CD14-positive monocyte (primary cell): ENCODE measurements at regions not wholly inside any gene's neighbourhood (a gene's known extent, or its start where the extent isn't known, plus 50 kb on each side); places are given as distances from the start of the nearest gene placed in this dataset.

ENCODE experiments used
- DNase-seq, 3 donors: peaks; one replicate each; pipeline ENCODE4 v3.0.0-alpha.2; 2011 to 2022
- H2AFZ ChIP-seq: 2 replicates; pipeline ENCODE4 v1.6.0; 2012; ENCODE audit warnings: mild to moderate bottlenecking, low read depth, low read length, inconsistent platforms; ENCODE audit not compliant: insufficient read depth, poor library complexity, severe bottlenecking
- H3K27ac ChIP-seq, 2 donors: 1 replicate in 1 of 2; 2 replicates in 1 of 2; pipeline ENCODE4 v1.5.1; 2012 to 2013; ENCODE audit warnings: low read length in 2 of 2, control low read depth in 1 of 2, inconsistent platforms in 1 of 2, low read depth in 1 of 2, mild to moderate bottlenecking in 1 of 2
- H3K27me3 ChIP-seq, 2 donors: one replicate each; pipeline versions ENCODE4 v1.6.0 to v1.6.1; 2011 to 2013; ENCODE audit warnings: low read length in 2 of 2; ENCODE audit not compliant: control insufficient read depth in 2 of 2, insufficient read depth in 2 of 2
- H3K36me3 ChIP-seq, 2 donors: replicated peaks in 1 of 2; 1 replicate in 1 of 2; 2 replicates in 1 of 2; pipeline versions ENCODE4 v1.5.1 to v1.6.1; 2012 to 2013; ENCODE audit warnings: low read length in 2 of 2, control low read depth in 1 of 2, inconsistent platforms in 1 of 2, mild to moderate bottlenecking in 1 of 2; ENCODE audit not compliant: insufficient read depth in 2 of 2, control insufficient read depth in 1 of 2
- H3K4me1 ChIP-seq, 2 donors: 1 replicate in 1 of 2; 2 replicates in 1 of 2; pipeline versions ENCODE4 v1.5.1 to v1.6.1; 2012 to 2013; ENCODE audit warnings: low read length in 2 of 2, control low read depth in 1 of 2, inconsistent platforms in 1 of 2, mild to moderate bottlenecking in 1 of 2, moderate library complexity in 1 of 2; ENCODE audit not compliant: insufficient read depth in 2 of 2, control insufficient read depth in 1 of 2
- H3K4me2 ChIP-seq: replicated peaks from 2 replicates; pipeline ENCODE3; 2012; ENCODE audit warnings: low read length, moderate library complexity, mild to moderate bottlenecking; ENCODE audit not compliant: poor library complexity, severe bottlenecking; ENCODE audit errors: extremely low read depth
- H3K4me3 ChIP-seq, 3 experiments: fragments of 200-600 bp in 1 of 3; sonication (generic) in 1 of 3; replicated peaks in 1 of 3; 1 replicate in 2 of 3; 2 replicates in 1 of 3; pipeline ENCODE4 v1.5.1; 2011 to 2013; ENCODE audit warnings: low read length in 3 of 3, mild to moderate bottlenecking in 3 of 3, control low read depth in 2 of 3, low read depth in 2 of 3, inconsistent platforms in 1 of 3, moderate library complexity in 1 of 3
- H3K79me2 ChIP-seq: 2 replicates; pipeline ENCODE4 v1.6.0; 2012; ENCODE audit warnings: mild to moderate bottlenecking, control low read depth, inconsistent platforms, low read length, moderate library complexity; ENCODE audit not compliant: insufficient read depth
- H3K9ac ChIP-seq: 2 replicates; pipeline ENCODE4 v1.6.0; 2017; ENCODE audit warnings: low read length, mild to moderate bottlenecking; ENCODE audit not compliant: insufficient read depth, poor library complexity, severe bottlenecking
- H3K9me3 ChIP-seq, 2 donors: replicated peaks in 1 of 2; 1 replicate in 1 of 2; 2 replicates in 1 of 2; pipeline versions ENCODE4 v1.5.1 to v1.6.1; 2012 to 2013; ENCODE audit warnings: low read length in 2 of 2, control low read depth in 1 of 2; ENCODE audit not compliant: control insufficient read depth in 1 of 2, insufficient read depth in 1 of 2
- H4K20me1 ChIP-seq: 2 replicates; pipeline ENCODE4 v1.6.0; 2012; ENCODE audit warnings: mild to moderate bottlenecking, low read length, control low read depth, moderate library complexity; ENCODE audit not compliant: insufficient read depth
- H3K27ac Mint-ChIP-seq, 7 donors: one replicate each; pipeline ENCODE4 v1.8.0; 2020; ENCODE audit warnings: mild to moderate bottlenecking in 7 of 7, mixed read lengths in 7 of 7, moderate library complexity in 6 of 7, inconsistent platforms in 2 of 7
- H3K27me3 Mint-ChIP-seq, 3 donors: one replicate each; pipeline ENCODE4 v1.8.0; 2021 to 2022; ENCODE audit warnings: low read depth in 3 of 3, mild to moderate bottlenecking in 3 of 3, mixed read lengths in 3 of 3, moderate library complexity in 3 of 3, inconsistent platforms in 1 of 3
- H3K36me3 Mint-ChIP-seq, 2 donors: one replicate each; pipeline ENCODE4 v1.8.0; 2020; ENCODE audit warnings: mixed read lengths in 2 of 2, inconsistent platforms in 1 of 2, mild to moderate bottlenecking in 1 of 2
- H3K4me1 Mint-ChIP-seq: one replicate; pipeline ENCODE4 v1.8.0; 2020; ENCODE audit warnings: mild to moderate bottlenecking, mixed read lengths
- H3K4me3 Mint-ChIP-seq, 2 donors: one replicate each; pipeline ENCODE4 v1.8.0; 2020; ENCODE audit warnings: mild to moderate bottlenecking in 2 of 2, mixed read lengths in 2 of 2, moderate library complexity in 1 of 2
- H3K9me3 Mint-ChIP-seq, 7 donors: one replicate each; pipeline ENCODE4 v1.8.0; 2020 to 2022; ENCODE audit warnings: mixed read lengths in 7 of 7, mild to moderate bottlenecking in 6 of 7, moderate library complexity in 6 of 7, inconsistent platforms in 2 of 7
- WGBS: methylation state at CpG from one replicate; pipeline ENCODE4 v1.1.5; 2013; ENCODE audit warnings: missing lambda C conversion rate; ENCODE audit not compliant: insufficient coverage; 5-methylcytosine and 5-hydroxymethylcytosine counted together
- intact Hi-C, 2 donors: fragments of 100-400 bp; cut with micrococcal nuclease; formaldehyde crosslinking; loops; one replicate each; pipeline versions ENCODE4 v1.15.0 to v1.15.1; 2023
- TF ChIP-seq, protein P1 (sequence below): fragments of 200-600 bp; IDR thresholded peaks from one replicate; pipeline ENCODE4 v1.8.0; 2022; ENCODE audit warnings: antibody characterized with exemption, mild to moderate bottlenecking

GRCh38 chr11:80872116-80872728 is 1431.4 kb upstream of the TENM4 start:
- Mint-ChIP-seq H3K9me3 (peaks cover 0 to 2% (median 0%) of the 10 kb centered on the region in 7 donors), H3K27ac (no peak overlapping the region), H3K4me1 (no peaks in the 10 kb centered on the region), H3K36me3 (no peaks in the 10 kb centered on the region), H3K4me3 (no peak overlapping the region), H3K27me3 (no peaks in the 10 kb centered on the region)
- Histone ChIP-seq H3K79me2 (no peaks in the 10 kb centered on the region), H3K4me3 (no peak overlapping the region), H3K4me1 (no peaks in the 10 kb centered on the region), H2AFZ (no peak overlapping the region), H4K20me1 (no peaks in the 10 kb centered on the region), H3K27me3 (no peaks in the 10 kb centered on the region), H3K9ac (no peak overlapping the region), H3K4me2 (no peak overlapping the region), H3K36me3 (no peaks in the 10 kb centered on the region), H3K27ac (no peak overlapping the region), H3K9me3 (no peaks in the 10 kb centered on the region)
- DNase-seq: no peak
- intact Hi-C loops: no loop called here
- TF ChIP-seq, protein P1, sequence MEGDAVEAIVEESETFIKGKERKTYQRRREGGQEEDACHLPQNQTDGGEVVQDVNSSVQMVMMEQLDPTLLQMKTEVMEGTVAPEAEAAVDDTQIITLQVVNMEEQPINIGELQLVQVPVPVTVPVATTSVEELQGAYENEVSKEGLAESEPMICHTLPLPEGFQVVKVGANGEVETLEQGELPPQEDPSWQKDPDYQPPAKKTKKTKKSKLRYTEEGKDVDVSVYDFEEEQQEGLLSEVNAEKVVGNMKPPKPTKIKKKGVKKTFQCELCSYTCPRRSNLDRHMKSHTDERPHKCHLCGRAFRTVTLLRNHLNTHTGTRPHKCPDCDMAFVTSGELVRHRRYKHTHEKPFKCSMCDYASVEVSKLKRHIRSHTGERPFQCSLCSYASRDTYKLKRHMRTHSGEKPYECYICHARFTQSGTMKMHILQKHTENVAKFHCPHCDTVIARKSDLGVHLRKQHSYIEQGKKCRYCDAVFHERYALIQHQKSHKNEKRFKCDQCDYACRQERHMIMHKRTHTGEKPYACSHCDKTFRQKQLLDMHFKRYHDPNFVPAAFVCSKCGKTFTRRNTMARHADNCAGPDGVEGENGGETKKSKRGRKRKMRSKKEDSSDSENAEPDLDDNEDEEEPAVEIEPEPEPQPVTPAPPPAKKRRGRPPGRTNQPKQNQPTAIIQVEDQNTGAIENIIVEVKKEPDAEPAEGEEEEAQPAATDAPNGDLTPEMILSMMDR: no peak

DNA sequence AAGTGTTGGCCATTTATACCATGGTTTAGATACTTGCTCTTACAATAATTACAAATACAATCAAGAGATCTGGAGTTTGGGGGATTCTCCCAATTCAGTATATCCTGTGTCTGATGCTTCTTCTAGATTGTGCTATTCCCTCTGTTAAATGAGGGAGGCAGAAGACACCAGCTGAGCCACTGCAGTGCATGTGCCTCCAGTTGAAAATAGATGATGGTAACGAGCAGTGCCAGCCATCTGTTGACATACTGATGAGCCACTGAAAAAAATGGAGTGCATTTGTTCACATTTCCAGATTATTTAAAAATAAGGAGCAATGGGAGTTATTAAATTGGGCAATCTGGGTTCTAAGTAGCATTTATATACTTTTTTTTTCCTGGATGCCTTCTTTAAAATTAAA is 1428.0 kb upstream of the TENM4 start:
- no peaks in the 10 kb centered on the region for H3K27me3 Mint-ChIP-seq
- Histone ChIP-seq H3K79me2 (no peaks in the 10 kb centered on the region), H3K27ac (no peak overlapping the region), H3K9me3 (no peaks in the 10 kb centered on the region), H3K4me2 (no peak overlapping the region), H3K4me1 (no peaks in the 10 kb centered on the region), H3K27me3 (no peaks in the 10 kb centered on the region), H3K9ac (no peak overlapping the region), H3K36me3 (no peaks in the 10 kb centered on the region), H2AFZ (no peak overlapping the region), H3K4me3 (no peak overlapping the region), H4K20me1 (no peaks in the 10 kb centered on the region)
- no CpG with 5 or more reads among the region's 1 CpG for WGBS
- no peak overlapping the region for H3K4me3 Mint-ChIP-seq
- no peaks in the 10 kb centered on the region for H3K4me1 Mint-ChIP-seq
- DNase-seq: no peak
- H3K27ac Mint-ChIP-seq: no peak overlapping the region
- TF ChIP-seq, protein P1: no peak
- H3K9me3 Mint-ChIP-seq: peaks cover 0 to 2% (median 1%) of the 10 kb centered on the region in 7 donors
- H3K36me3 Mint-ChIP-seq: no peaks in the 10 kb centered on the region
- intact Hi-C loops: no loop called here
